Breast epithelium (tissue), 4 donors: ENCODE measurements at regions not wholly inside any gene's neighbourhood (a gene's known extent, or its start where the extent isn't known, plus 50 kb on each side); places are given as distances from the start of the nearest gene placed in this dataset.

Source experiments
- DNase-seq, 2 donors: peaks; one replicate each; pipeline ENCODE4 v3.0.0-alpha.2; 2019; ENCODE audit warnings: low spot score in 2 of 2
- H3K27ac ChIP-seq, 2 donors: fragments of 200-600 bp; sonication (generic) in 1 of 2; one replicate each; pipeline ENCODE4 v1.5.1; 2016 to 2019; ENCODE audit warnings: mild to moderate bottlenecking in 1 of 2
- H3K27me3 ChIP-seq, 2 donors: fragments of 200-600 bp; sonication (generic) in 1 of 2; one replicate each; pipeline versions ENCODE4 v1.5.1 to v1.6.0; 2017 to 2019; ENCODE audit warnings: control low read depth in 1 of 2, mild to moderate bottlenecking in 1 of 2
- H3K36me3 ChIP-seq: fragments of 200-600 bp; one replicate; pipeline ENCODE4 v1.5.1; 2019
- H3K4me1 ChIP-seq, 2 donors: fragments of 200-600 bp; sonication (generic); one replicate each; pipeline ENCODE4 v1.5.1; 2016 to 2019; ENCODE audit warnings: control low read depth in 1 of 2
- H3K4me3 ChIP-seq, 3 donors: fragments of 200-600 bp; sonication (generic); 1 replicate in 2 of 3; 2 replicates in 1 of 3; pipeline ENCODE4 v1.5.1; 2016 to 2019; ENCODE audit warnings: mild to moderate bottlenecking in 3 of 3, moderate library complexity in 2 of 3
- H3K9me3 ChIP-seq, 2 donors: fragments of 200-600 bp; sonication (generic) in 1 of 2; one replicate each; pipeline ENCODE4 v1.5.1; 2016 to 2019; ENCODE audit warnings: control low read depth in 1 of 2
- POLR2A ChIP-seq: fragments of 450-650 bp; IDR thresholded peaks from one replicate; pipeline ENCODE4 v1.6.1; 2016; ENCODE audit warnings: antibody characterized with exemption, mild to moderate bottlenecking, moderate library complexity
- POLR2AphosphoS5 ChIP-seq, 3 donors: sonication (generic); formaldehyde crosslinking; IDR thresholded peaks; one replicate each; pipeline ENCODE4 v1.6.1; 2017; ENCODE audit warnings: antibody characterized with exemption in 3 of 3
- intact Hi-C: fragments of 100-400 bp; cut with DNase I; formaldehyde crosslinking; loops from one replicate; pipeline ENCODE4 v1.15.1; 2023; ENCODE audit warnings: low total_unique reads
- TF ChIP-seq, protein P1 (sequence below), 3 donors: fragments of 450-650 bp; IDR thresholded peaks; one replicate each; pipeline ENCODE4 v1.5.1; 2016 to 2017; ENCODE audit warnings: antibody characterized with exemption in 3 of 3, mild to moderate bottlenecking in 3 of 3, moderate library complexity in 3 of 3

- no peak for DNase-seq
- no peak overlapping the region for H3K4me3 ChIP-seq
- no peaks in the 10 kb centered on the region for H3K4me1 ChIP-seq
- intact Hi-C loops, result no loop called here
- no peaks in the 10 kb centered on the region for H3K9me3 ChIP-seq
- TF ChIP-seq POLR2AphosphoS5 (IDR thresholded peaks at IDR 0.05), result no peak
- TF ChIP-seq, protein P1, sequence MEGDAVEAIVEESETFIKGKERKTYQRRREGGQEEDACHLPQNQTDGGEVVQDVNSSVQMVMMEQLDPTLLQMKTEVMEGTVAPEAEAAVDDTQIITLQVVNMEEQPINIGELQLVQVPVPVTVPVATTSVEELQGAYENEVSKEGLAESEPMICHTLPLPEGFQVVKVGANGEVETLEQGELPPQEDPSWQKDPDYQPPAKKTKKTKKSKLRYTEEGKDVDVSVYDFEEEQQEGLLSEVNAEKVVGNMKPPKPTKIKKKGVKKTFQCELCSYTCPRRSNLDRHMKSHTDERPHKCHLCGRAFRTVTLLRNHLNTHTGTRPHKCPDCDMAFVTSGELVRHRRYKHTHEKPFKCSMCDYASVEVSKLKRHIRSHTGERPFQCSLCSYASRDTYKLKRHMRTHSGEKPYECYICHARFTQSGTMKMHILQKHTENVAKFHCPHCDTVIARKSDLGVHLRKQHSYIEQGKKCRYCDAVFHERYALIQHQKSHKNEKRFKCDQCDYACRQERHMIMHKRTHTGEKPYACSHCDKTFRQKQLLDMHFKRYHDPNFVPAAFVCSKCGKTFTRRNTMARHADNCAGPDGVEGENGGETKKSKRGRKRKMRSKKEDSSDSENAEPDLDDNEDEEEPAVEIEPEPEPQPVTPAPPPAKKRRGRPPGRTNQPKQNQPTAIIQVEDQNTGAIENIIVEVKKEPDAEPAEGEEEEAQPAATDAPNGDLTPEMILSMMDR (IDR thresholded peaks at IDR 0.05), result no peak
- TF ChIP-seq POLR2A, result no peak
- no peaks in the 10 kb centered on the region for H3K36me3 ChIP-seq
- H3K27ac ChIP-seq, result no peak overlapping the region
- H3K27me3 ChIP-seq, result no peaks in the 10 kb centered on the region
Observed at GRCh38 chr1:87674791-87675190, 346.1 kb downstream of the LMO4 start.

- H3K36me3 ChIP-seq, result no peaks in the 10 kb centered on the region
- TF ChIP-seq POLR2AphosphoS5 (IDR thresholded peaks at IDR 0.05) (no peak), POLR2A (no peak)
- TF ChIP-seq, protein P1 (IDR thresholded peaks at IDR 0.05), result no peak
- no peak overlapping the region for H3K4me3 ChIP-seq
- H3K4me1 ChIP-seq, result no peaks in the 10 kb centered on the region
- DNase-seq, result no peak
- no peaks in the 10 kb centered on the region for H3K27me3 ChIP-seq
- no peak overlapping the region for H3K27ac ChIP-seq
- intact Hi-C loops, result no loop called here
- no peaks in the 10 kb centered on the region for H3K9me3 ChIP-seq
Observed at GRCh38 chr1:87678266-87678665, 349.6 kb downstream of the LMO4 start.

DNA sequence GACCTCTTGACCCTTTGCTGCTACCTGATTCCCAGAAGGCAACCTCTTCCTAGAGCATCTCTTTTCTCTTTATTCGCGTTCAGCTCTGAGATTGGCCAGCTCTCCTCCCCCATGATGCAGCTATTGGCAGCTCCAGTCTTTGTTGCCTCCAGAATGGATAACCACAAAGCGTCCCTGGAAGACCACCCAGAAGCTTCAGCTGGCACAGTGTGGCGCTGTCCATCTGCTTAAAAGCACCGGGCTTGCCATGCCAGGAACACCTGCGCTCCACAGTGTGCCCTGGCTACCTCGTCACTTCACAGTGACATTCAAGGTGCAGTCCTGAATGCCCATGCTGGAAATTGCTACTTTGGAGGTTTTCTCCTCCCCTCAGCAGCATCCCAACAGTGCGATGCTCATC lies 353.9 kb downstream of the LMO4 start:
- no peaks in the 10 kb centered on the region for H3K36me3 ChIP-seq
- no peak for DNase-seq
- intact Hi-C loops, result no loop called here
- H3K27ac ChIP-seq, result no peak overlapping the region
- H3K9me3 ChIP-seq, result no peaks in the 10 kb centered on the region
- no peaks in the 10 kb centered on the region for H3K4me1 ChIP-seq
- TF ChIP-seq POLR2A (no peak), POLR2AphosphoS5 (IDR thresholded peaks at IDR 0.05) (no peak)
- TF ChIP-seq, protein P1 (IDR thresholded peaks at IDR 0.05), result no peak
- H3K27me3 ChIP-seq, result no peaks in the 10 kb centered on the region
- H3K4me3 ChIP-seq, result no peak overlapping the region

DNA sequence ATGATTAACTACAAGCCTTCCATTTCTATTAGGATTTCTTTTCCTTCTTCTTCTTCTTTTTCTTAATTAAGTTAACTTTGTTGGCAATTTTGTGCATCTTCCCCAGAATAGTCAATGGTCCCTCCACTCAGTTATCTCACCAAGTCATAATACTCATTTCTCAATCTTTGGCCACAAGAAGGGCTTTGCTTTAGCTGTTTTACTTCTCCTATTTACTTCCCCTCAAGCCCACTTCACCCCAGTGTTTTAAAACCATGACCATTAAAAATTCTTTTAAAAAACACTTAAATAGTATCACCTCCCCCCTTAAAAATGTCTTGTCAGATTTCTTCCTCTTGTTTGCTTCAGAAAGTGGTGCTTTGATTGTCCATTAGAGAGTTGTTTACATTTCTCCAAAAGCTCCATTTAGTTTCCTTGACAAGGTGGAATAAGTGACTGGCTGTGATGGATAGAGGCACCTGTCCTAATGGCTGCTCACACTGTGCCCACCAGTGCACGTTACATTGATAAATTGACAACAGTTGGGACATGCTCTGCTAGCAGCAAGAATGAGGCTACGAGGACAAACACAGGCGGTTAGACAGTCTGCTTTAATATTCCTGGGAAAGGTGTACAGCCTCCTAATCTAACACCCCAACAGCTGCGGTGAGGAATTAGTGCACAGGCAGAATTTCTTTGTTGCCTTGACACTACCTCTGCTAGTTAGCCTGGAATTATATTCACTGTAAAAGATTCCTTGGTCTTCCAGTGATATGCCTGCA lies 354.7 kb downstream of the LMO4 start:
- DNase-seq, result no peak
- H3K4me1 ChIP-seq, result no peaks in the 10 kb centered on the region
- H3K27ac ChIP-seq, result no peak overlapping the region
- H3K36me3 ChIP-seq, result no peaks in the 10 kb centered on the region
- TF ChIP-seq, protein P1 (IDR thresholded peaks at IDR 0.05), result no peak
- TF ChIP-seq POLR2AphosphoS5 (IDR thresholded peaks at IDR 0.05) (no peak), POLR2A (no peak)
- intact Hi-C loops, result no loop called here
- H3K27me3 ChIP-seq, result no peaks in the 10 kb centered on the region
- no peaks in the 10 kb centered on the region for H3K9me3 ChIP-seq
- peak overlapping the region in 2 of 3 donors; percentile 42 to 62 for H3K4me3 ChIP-seq

- no peaks in the 10 kb centered on the region for H3K9me3 ChIP-seq
- intact Hi-C loops, result no loop called here
- H3K4me1 ChIP-seq, result no peaks in the 10 kb centered on the region
- peak overlapping the region in 1 of 2 donors; percentile 21 for H3K27ac ChIP-seq
- no peaks in the 10 kb centered on the region for H3K27me3 ChIP-seq
- TF ChIP-seq POLR2AphosphoS5 (IDR thresholded peaks at IDR 0.05) (no peak), POLR2A (no peak)
- TF ChIP-seq, protein P1 (IDR thresholded peaks at IDR 0.05), result no peak
- H3K36me3 ChIP-seq, result no peaks in the 10 kb centered on the region
- peak overlapping the region; percentile 35 to 62 (median 42) for H3K4me3 ChIP-seq
- no peak for DNase-seq
Observed at GRCh38 chr1:87684194-87684593, 355.5 kb downstream of the LMO4 start.
